ENCODE measurements at regions not wholly inside any gene's neighbourhood (a gene's known extent, or its start where the extent isn't known, plus 50 kb on each side); places are given as distances from the start of the nearest gene placed in this dataset.

- DNase-seq (ENCODE audit: low read depth, low spot score) (no peak), ATAC-seq (no peak)
- H3K27me3 ChIP-seq (ENCODE audit: control insufficient read depth, insufficient read depth, low read length) = no peaks in the 10 kb centered on the region; the same call in 1 of the 2 replicates
- CTCF ChIA-PET = no interaction called here
- H3K36me3 ChIP-seq (ENCODE audit: control insufficient read depth, insufficient read depth, low read length) = no peaks in the 10 kb centered on the region
- H3K27ac ChIP-seq (ENCODE audit: low read length) = no peak overlapping the region
- H3K4me3 ChIP-seq (ENCODE audit: low read depth in 2 of 2, low read length in 2 of 2) = no peak overlapping the region
- H3K4me1 ChIP-seq (ENCODE audit: control insufficient read depth, insufficient read depth, low read length) = no peaks in the 10 kb centered on the region
- TF ChIP-seq REST (IDR thresholded peaks at IDR 0.05; ENCODE audit: insufficient read depth in 1 of 2, low read depth in 2 of 2, low read length in 1 of 2) (no peak), POLR2AphosphoS5 (IDR thresholded peaks at IDR 0.05; ENCODE audit: low read depth, low read length) (no peak), SIN3A (IDR thresholded peaks at IDR 0.05; ENCODE audit: borderline replicate concordance, insufficient read depth, low read depth, low read length) (no peak)
- intact Hi-C loops (cut with micrococcal nuclease; ENCODE audit: unreplicated experiment) = no loop called here
- no peaks in the 10 kb centered on the region for H3K9me3 ChIP-seq (ENCODE audit: control insufficient read depth, insufficient read depth, low read depth, low read length)
- BruUV-seq (replicated peaks) = no TSS peak
- in situ Hi-C loops (cut with HindIII; ENCODE audit: low pct_unique_long_range_greater_than_20kb, low sequenced_read_pairs) = no loop called here
- POLR2A ChIA-PET = no interaction called here
Observed at GRCh38 chr2:59171019-59171418, 929.9 kb upstream of the FANCL start.

GRCh38 chr2:59168766-59169165 lies 927.6 kb upstream of the FANCL start:
- no TSS peak for BruUV-seq (replicated peaks)
- Histone ChIP-seq H3K9me3 (ENCODE audit: control insufficient read depth, insufficient read depth, low read depth, low read length) (no peaks in the 10 kb centered on the region), H3K27me3 (ENCODE audit: control insufficient read depth, insufficient read depth, low read length) (no peaks in the 10 kb centered on the region; the same call in 1 of the 2 replicates), H3K4me3 (ENCODE audit: low read depth in 2 of 2, low read length in 2 of 2) (no peak overlapping the region), H3K27ac (ENCODE audit: low read length) (no peak overlapping the region), H3K4me1 (ENCODE audit: control insufficient read depth, insufficient read depth, low read length) (no peaks in the 10 kb centered on the region), H3K36me3 (ENCODE audit: control insufficient read depth, insufficient read depth, low read length) (no peaks in the 10 kb centered on the region)
- no peak for TF ChIP-seq CTCF (IDR thresholded peaks at IDR 0.05)
- no peak for TF ChIP-seq SIN3A (IDR thresholded peaks at IDR 0.05; ENCODE audit: borderline replicate concordance, insufficient read depth, low read depth, low read length)
- no peak for TF ChIP-seq TCF7L2 (IDR thresholded peaks at IDR 0.05; ENCODE audit: low read depth, low read length)
- no peak for TF ChIP-seq POLR2AphosphoS5 (IDR thresholded peaks at IDR 0.05; ENCODE audit: low read depth, low read length)
- no peak for TF ChIP-seq REST (IDR thresholded peaks at IDR 0.05; ENCODE audit: insufficient read depth in 1 of 2, low read depth in 2 of 2, low read length in 1 of 2)
- intact Hi-C loops (cut with micrococcal nuclease; ENCODE audit: unreplicated experiment) (no loop called here), in situ Hi-C loops (cut with HindIII; ENCODE audit: low pct_unique_long_range_greater_than_20kb, low sequenced_read_pairs) (no loop called here)
- POLR2A ChIA-PET = no interaction called here
- DNase-seq (ENCODE audit: low read depth, low spot score) = no peak
- CTCF ChIA-PET = no interaction called here
- no peak for ATAC-seq
